Esophagus squamous epithelium (tissue), 5 donors: ENCODE measurements at regions not wholly inside any gene's neighbourhood (a gene's known extent, or its start where the extent isn't known, plus 50 kb on each side); places are given as distances from the start of the nearest gene placed in this dataset.

Experiments
- DNase-seq: peaks from one replicate; lab custom pipeline; 2025; lab: John Stamatoyannopoulos, UW
- H3K27ac ChIP-seq, 4 donors: fragments of 200-600 bp; sonication (generic); one replicate each; pipeline ENCODE4 v1.5.1; 2016 to 2019; ENCODE audit warnings: mild to moderate bottlenecking in 1 of 4
- H3K27me3 ChIP-seq, 4 donors: fragments of 200-600 bp; sonication (generic); 1 replicate in 3 of 4; 2 replicates in 1 of 4; pipeline versions ENCODE4 v1.5.1 to v1.6.0; 2017 to 2021; ENCODE audit warnings: antibody characterized with exemption in 1 of 4
- H3K36me3 ChIP-seq, 3 donors: fragments of 200-600 bp; sonication (generic); one replicate each; pipeline ENCODE4 v1.5.1; 2016 to 2019
- H3K4me1 ChIP-seq, 3 donors: fragments of 200-600 bp; sonication (generic); one replicate each; pipeline ENCODE4 v1.5.1; 2017 to 2019
- H3K4me3 ChIP-seq, 4 donors: fragments of 200-600 bp; sonication (generic); 1 replicate in 3 of 4; 2 replicates in 1 of 4; pipeline ENCODE4 v1.5.1; 2016 to 2019; ENCODE audit warnings: mild to moderate bottlenecking in 2 of 4, moderate library complexity in 1 of 4
- H3K9me3 ChIP-seq, 3 donors: fragments of 200-600 bp; sonication (generic); one replicate each; pipeline ENCODE4 v1.5.1; 2016 to 2019
- CTCF ChIP-seq, 6 experiments: fragments of 450-650 bp in 4 of 6; fragments of 200-600 bp in 2 of 6; sonication (generic) in 2 of 6; IDR thresholded peaks; one replicate each; pipeline ENCODE4 v1.5.1; 2016 to 2019; ENCODE audit warnings: antibody characterized with exemption in 6 of 6, mild to moderate bottlenecking in 4 of 6, moderate library complexity in 4 of 6
- POLR2A ChIP-seq, 4 donors: fragments of 450-650 bp; IDR thresholded peaks; one replicate each; pipeline ENCODE4 v1.6.1; 2017; ENCODE audit warnings: antibody characterized with exemption in 4 of 4, mild to moderate bottlenecking in 4 of 4, moderate library complexity in 3 of 4
- WGBS, 2 donors: methylation state at CpG; one replicate each; pipeline ENCODE4 v1.1.5; 2018; 5-methylcytosine and 5-hydroxymethylcytosine counted together
- intact Hi-C: fragments of 100-400 bp; cut with DNase I; formaldehyde crosslinking; loops from one replicate; pipeline ENCODE4 v1.15.0; 2022
- donor health status: DM: yes; HTN: yes; CAD: no.

- peaks cover 0 to 17% (median 0%) of the 10 kb centered on the region in 3 donors for H3K4me1 ChIP-seq
- intact Hi-C loops, result no loop called here
- DNase-seq, result no peak
These were observed 629.7 kb upstream of the DIPK2B start for GRCh38 chrX:45830343-45830742.

DNA sequence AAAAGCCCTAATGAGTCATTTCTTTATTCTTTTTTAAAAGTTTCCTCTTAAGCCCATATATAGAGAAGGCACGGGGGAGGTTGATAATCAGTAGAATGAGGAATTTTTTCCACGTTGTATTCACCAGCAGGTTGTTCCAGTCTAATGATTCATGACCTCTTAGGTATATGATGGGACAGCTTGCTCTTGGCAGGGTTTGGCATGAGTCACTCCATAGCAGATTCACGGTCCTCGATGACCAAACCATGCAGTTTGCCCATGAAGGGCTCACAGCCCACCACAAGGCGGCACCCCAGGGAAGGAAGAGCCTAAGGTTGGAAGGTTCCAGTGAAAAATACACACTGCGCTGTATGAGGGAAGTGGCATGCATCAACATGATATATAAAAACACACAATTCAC is 623.8 kb upstream of the DIPK2B start:
- Histone ChIP-seq H3K27me3 (no peaks in the 10 kb centered on the region), H3K9me3 (no peaks in the 10 kb centered on the region), H3K4me1 (peaks cover 0 to 24% (median 0%) of the 10 kb centered on the region in 3 donors), H3K27ac (peak overlapping the region in 2 of 4 donors; percentile 20 to 46), H3K36me3 (no peaks in the 10 kb centered on the region), H3K4me3 (no peak overlapping the region)
- no peak for TF ChIP-seq POLR2A (IDR thresholded peaks at IDR 0.05)
- peak in 5 of 6 experiments; percentile 30 to 79 (median 61) for TF ChIP-seq CTCF (IDR thresholded peaks at IDR 0.05)
- 4 to 34% methylated on average over 3 to 6 of the region's 6 CpGs for WGBS, 2 donors
- intact Hi-C loops, result no loop called here
- DNase-seq, result no peak

More at GRCh38 chrX:45830343-45830742, 629.7 kb upstream of the DIPK2B start:
- 46 to 59% methylated on average over 2 of the region's 2 CpGs for WGBS, 2 donors
- Histone ChIP-seq H3K36me3 (no peaks in the 10 kb centered on the region), H3K9me3 (no peaks in the 10 kb centered on the region), H3K27me3 (no peaks in the 10 kb centered on the region), H3K27ac (peak overlapping the region in 1 of 4 donors; percentile 31), H3K4me3 (no peak overlapping the region)
- no peak for TF ChIP-seq POLR2A (IDR thresholded peaks at IDR 0.05)
- TF ChIP-seq CTCF (IDR thresholded peaks at IDR 0.05), result no peak

GRCh38 chrX:45823536-45823935 is 622.9 kb upstream of the DIPK2B start:
- 83 to 94% methylated on average over 1 of the region's 1 CpG for WGBS, 2 donors
- H3K9me3 ChIP-seq, result no peaks in the 10 kb centered on the region

GRCh38 chrX:45822124-45822523 is 621.4 kb upstream of the DIPK2B start:
- intact Hi-C loops, result no loop called here
- no peak overlapping the region for H3K4me3 ChIP-seq
- WGBS, 2 donors, result 75 to 80% methylated on average over 3 of the region's 3 CpGs
- peaks cover 0 to 22% (median 0%) of the 10 kb centered on the region in 3 donors for H3K4me1 ChIP-seq
- no peak overlapping the region for H3K27ac ChIP-seq
- no peak for DNase-seq
- TF ChIP-seq POLR2A (IDR thresholded peaks at IDR 0.05) (no peak), CTCF (IDR thresholded peaks at IDR 0.05) (no peak)
- peaks cover 0 to 5% (median 0%) of the 10 kb centered on the region in 3 donors for H3K36me3 ChIP-seq
- no peaks in the 10 kb centered on the region for H3K9me3 ChIP-seq
- H3K27me3 ChIP-seq, result no peaks in the 10 kb centered on the region

More at GRCh38 chrX:45823536-45823935, 622.9 kb upstream of the DIPK2B start:
- H3K27me3 ChIP-seq, result no peaks in the 10 kb centered on the region
- H3K4me1 ChIP-seq, result peaks cover 0 to 22% (median 0%) of the 10 kb centered on the region in 3 donors
- H3K27ac ChIP-seq, result peak overlapping the region in 1 of 4 donors; percentile 25
- H3K36me3 ChIP-seq, result no peaks in the 10 kb centered on the region
- no peak for DNase-seq
- TF ChIP-seq CTCF (IDR thresholded peaks at IDR 0.05), result no peak
- no peak for TF ChIP-seq POLR2A (IDR thresholded peaks at IDR 0.05)
- no peak overlapping the region for H3K4me3 ChIP-seq
- intact Hi-C loops, result no loop called here

DNA sequence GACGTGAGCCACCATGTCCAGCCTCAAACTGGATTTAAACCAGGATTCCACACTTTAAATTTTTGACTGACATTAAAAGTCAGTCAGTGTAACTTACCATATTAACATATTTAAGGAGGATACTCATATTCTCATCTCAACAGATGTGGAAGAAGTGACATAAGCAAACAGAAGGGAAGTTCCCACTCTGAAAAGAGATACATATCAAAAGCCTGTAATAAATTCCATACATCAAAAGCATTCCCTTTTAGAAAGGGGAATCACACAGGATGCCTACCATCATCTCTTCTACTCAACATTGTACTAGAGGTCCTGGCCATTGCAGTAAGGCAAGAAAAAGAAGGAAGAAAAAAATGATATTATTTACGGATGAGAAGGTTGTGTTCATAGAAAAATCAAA is 618.2 kb upstream of the DIPK2B start:
- WGBS, 2 donors, result 81 to 88% methylated on average over 2 of the region's 2 CpGs
- TF ChIP-seq CTCF (IDR thresholded peaks at IDR 0.05) (no peak), POLR2A (IDR thresholded peaks at IDR 0.05) (no peak)
- peaks cover 0 to 12% (median 0%) of the 10 kb centered on the region in 3 donors for H3K4me1 ChIP-seq
- intact Hi-C loops, result no loop called here
- peaks cover 0 to 17% (median 0%) of the 10 kb centered on the region in 3 donors for H3K36me3 ChIP-seq
- no peak overlapping the region for H3K27ac ChIP-seq
- no peak for DNase-seq
- H3K9me3 ChIP-seq, result no peaks in the 10 kb centered on the region
- no peak overlapping the region for H3K4me3 ChIP-seq
- no peaks in the 10 kb centered on the region for H3K27me3 ChIP-seq
